ENCODE measurements at regions not wholly inside any gene's neighbourhood (a gene's known extent, or its start where the extent isn't known, plus 50 kb on each side); places are given as distances from the start of the nearest gene placed in this dataset.

DNA sequence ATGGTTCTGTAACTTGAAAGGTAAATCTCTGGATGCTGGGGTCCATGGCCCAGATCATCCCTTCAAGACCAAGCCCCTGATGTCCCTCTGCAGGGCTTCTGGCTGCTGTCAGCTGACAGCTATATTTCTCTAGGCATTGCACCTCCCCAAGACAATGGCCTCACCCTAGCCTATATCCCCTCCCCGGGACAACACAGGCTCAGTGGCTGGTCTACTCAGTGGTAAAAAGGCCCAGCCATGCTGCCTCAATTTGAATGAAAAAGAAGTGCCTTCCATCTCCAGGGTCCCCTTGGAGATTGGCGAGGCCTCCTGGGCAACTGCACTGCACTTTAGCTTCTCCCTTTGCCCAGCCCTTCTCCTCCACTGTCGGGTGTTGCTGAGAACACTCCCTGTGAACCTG is 602.8 kb downstream of the CDH26 start:
- TF ChIP-seq, protein P1, sequence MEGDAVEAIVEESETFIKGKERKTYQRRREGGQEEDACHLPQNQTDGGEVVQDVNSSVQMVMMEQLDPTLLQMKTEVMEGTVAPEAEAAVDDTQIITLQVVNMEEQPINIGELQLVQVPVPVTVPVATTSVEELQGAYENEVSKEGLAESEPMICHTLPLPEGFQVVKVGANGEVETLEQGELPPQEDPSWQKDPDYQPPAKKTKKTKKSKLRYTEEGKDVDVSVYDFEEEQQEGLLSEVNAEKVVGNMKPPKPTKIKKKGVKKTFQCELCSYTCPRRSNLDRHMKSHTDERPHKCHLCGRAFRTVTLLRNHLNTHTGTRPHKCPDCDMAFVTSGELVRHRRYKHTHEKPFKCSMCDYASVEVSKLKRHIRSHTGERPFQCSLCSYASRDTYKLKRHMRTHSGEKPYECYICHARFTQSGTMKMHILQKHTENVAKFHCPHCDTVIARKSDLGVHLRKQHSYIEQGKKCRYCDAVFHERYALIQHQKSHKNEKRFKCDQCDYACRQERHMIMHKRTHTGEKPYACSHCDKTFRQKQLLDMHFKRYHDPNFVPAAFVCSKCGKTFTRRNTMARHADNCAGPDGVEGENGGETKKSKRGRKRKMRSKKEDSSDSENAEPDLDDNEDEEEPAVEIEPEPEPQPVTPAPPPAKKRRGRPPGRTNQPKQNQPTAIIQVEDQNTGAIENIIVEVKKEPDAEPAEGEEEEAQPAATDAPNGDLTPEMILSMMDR (conservative IDR thresholded peaks at IDR 0.05; ENCODE audit: low read length): no peak
- DNase-seq (ENCODE audit: low read depth): no peak
- H3K4me3 ChIP-seq (ENCODE audit: low read length): no peak overlapping the region

DNA sequence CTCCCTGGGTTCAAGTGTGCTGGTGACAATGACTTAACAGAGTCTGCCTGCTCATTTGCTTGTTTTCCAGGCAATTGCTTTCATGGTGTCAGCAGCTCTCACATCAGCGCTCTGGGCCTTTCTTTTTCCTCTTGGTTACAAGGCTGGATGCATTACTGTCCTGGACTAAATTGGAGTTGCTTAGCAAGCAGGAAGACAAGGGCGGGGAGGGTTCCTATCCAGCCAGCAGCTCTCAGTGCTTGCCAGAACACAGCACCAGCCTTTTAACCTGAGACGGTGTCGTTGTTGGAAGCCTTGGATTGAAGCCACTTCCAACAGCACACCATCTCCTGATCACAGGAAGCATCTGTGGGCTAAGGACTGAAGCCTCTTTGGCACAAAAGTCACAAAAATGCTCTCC is 606.9 kb downstream of the CDH26 start:
- H3K4me3 ChIP-seq (ENCODE audit: low read length): no peak overlapping the region
- no peak for DNase-seq (ENCODE audit: low read depth)
- TF ChIP-seq, protein P1 (conservative IDR thresholded peaks at IDR 0.05; ENCODE audit: low read length): no peak

DNA sequence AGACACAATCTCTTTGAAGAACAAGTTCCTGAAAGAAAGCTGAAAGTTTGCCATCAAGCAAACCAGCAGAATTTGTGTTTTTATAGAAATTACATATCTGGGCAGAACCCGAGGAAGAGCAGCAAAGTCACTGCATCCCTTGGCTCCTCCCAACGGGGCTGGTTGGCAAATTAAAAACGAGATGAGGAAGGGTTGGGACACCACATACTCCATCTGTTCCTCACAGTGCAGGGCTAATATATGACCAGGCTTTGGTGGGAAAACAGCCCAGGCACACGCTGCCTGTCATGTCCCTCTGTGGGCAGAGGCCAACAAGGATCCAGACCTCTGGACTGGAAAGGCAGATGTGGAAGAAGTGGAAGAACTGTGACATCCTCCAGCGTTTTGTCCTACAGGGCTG is 607.3 kb downstream of the CDH26 start:
- TF ChIP-seq, protein P1 (conservative IDR thresholded peaks at IDR 0.05; ENCODE audit: low read length): no peak
- no peak for DNase-seq (ENCODE audit: low read depth)
- H3K4me3 ChIP-seq (ENCODE audit: low read length): no peak overlapping the region

- DNase-seq (ENCODE audit: low read depth): no peak
- TF ChIP-seq, protein P1 (conservative IDR thresholded peaks at IDR 0.05; ENCODE audit: low read length): no peak
- no peak overlapping the region for H3K4me3 ChIP-seq (ENCODE audit: low read length)
These were observed 610.9 kb downstream of the CDH26 start for GRCh38 chr20:60569116-60569515.

DNA sequence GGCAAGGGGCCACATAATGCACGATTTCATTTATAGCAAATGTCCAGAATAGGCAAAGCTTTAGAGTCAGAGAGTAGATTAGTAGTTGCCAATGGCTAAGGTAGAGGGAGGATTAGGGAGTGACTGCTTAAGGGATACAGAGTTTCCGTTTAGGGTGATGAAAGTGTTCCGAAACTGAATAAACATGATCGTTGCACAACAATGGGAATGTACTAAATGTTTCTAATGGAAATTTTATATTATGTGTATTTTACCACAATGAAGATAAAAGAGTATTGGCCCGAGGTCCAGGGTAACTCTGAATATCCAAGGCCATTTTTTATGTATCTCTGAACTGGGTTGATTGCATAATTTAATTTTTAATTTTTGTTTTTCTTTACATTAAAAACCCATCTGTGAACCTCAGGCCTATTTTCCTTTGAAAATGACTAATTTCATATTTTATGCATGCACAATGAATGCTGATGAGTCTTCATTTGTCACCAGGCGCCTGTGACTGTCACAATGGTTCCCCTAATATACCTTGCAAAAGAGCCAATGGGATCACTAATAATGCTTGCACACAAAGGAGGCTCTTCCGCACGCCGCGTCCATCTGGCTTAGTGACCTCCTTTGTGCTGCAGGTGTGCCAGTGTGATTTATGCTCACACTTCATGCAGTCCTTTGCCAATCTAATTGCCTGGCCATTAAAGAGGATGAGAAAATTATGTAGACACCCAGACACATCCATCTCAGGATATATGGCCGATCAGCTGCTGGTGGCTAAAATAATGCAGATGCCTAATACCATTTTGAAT is 612.5 kb downstream of the CDH26 start:
- no peak overlapping the region for H3K4me3 ChIP-seq (ENCODE audit: low read length)
- no peak for DNase-seq (ENCODE audit: low read depth)
- TF ChIP-seq, protein P1 (conservative IDR thresholded peaks at IDR 0.05; ENCODE audit: low read length): no peak

DNA sequence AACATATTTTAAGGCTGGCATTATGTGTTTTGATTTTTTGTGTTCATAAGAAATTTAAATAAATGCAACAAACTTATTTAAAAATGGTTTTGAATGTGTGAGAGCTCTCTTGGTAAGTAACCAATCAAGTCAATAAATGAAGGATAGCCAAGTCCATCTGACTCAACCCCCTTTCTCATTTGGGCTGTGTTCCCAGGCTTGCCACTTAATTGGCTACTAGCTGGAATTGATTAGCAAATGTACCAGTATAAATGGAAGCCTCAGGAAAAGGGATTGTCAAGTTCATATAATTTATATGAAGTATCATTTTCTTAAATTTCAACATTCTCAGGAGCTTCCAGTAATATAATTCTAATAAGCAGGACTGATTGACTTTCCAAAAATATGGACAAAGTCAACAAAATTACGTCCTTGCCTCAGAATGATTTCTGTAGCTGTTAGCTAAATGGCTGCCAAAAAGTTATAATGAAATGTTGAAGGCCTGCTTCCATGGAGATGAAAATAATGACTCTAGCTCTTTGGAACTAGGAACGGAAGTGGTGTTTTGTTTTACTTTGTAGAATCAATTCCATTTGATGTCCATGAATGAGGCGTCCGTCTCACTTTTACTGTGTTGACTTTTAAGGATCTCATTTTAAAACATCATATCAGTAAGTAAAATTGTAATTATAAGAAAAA is 614.9 kb downstream of the CDH26 start:
- TF ChIP-seq, protein P1 (conservative IDR thresholded peaks at IDR 0.05; ENCODE audit: low read length): no peak
- H3K4me3 ChIP-seq (ENCODE audit: low read length): no peak overlapping the region
- DNase-seq (ENCODE audit: low read depth): no peak

DNA sequence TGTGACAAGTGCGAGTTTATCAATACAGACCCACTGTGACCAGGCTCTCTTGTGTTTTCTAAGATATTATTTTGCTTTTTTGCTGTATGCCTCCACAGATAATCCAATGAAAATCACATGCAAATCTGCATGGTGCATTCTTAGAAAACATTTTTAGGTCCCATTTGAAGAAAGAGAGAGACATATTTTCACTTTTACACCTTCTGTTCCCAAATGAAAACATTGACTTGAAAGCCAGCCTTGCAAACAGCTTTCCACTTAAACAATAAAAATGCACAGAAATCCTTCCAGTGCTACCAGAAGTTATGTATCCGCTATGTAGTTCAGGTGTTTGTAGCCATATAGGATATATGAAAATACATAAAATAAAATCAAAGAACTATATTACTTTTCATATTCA is 618.0 kb downstream of the CDH26 start:
- DNase-seq (ENCODE audit: low read depth): no peak
- H3K4me3 ChIP-seq (ENCODE audit: low read length): no peak overlapping the region
- TF ChIP-seq, protein P1 (conservative IDR thresholded peaks at IDR 0.05; ENCODE audit: low read length): no peak

Measured in AG10803 (cell line).